Testis (tissue), 2 donors: ENCODE measurements at regions not wholly inside any gene's neighbourhood (a gene's known extent, or its start where the extent isn't known, plus 50 kb on each side); places are given as distances from the start of the nearest gene placed in this dataset.

Experiments used
- POLR2A ChIP-seq: fragments of 450-650 bp; IDR thresholded peaks from one replicate; pipeline ENCODE4 v1.6.1; 2017; ENCODE audit warnings: antibody characterized with exemption, mild to moderate bottlenecking, moderate library complexity
- TF ChIP-seq, protein P1 (sequence below), 3 experiments: fragments of 450-650 bp in 2 of 3; fragments of 200-600 bp in 1 of 3; sonication (generic) in 1 of 3; IDR thresholded peaks; one replicate each; pipeline ENCODE4 v1.5.1; 2016 to 2019; ENCODE audit warnings: antibody characterized with exemption in 3 of 3, mild to moderate bottlenecking in 2 of 3, moderate library complexity in 1 of 3

DNA sequence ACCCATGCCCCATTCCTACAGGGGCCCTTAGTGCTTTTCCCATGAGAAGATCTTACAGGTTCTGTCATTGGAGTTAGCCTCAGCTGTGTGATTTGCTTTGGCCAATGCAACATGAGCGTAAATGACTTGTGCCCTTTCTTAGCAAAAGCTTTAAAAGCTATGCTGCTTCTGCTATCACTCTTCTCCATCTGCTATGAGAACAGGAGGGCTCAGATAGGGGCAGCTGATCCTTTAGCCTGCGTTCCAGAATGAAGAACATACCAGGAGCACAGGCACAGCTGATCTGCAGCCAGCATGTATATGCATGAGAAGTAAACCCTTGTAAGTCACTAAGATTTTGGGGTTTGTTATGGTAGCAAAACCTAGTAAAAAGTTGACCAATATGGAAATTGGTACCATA lies 218.2 kb downstream of the SH2D4B start:
- TF ChIP-seq, protein P1, sequence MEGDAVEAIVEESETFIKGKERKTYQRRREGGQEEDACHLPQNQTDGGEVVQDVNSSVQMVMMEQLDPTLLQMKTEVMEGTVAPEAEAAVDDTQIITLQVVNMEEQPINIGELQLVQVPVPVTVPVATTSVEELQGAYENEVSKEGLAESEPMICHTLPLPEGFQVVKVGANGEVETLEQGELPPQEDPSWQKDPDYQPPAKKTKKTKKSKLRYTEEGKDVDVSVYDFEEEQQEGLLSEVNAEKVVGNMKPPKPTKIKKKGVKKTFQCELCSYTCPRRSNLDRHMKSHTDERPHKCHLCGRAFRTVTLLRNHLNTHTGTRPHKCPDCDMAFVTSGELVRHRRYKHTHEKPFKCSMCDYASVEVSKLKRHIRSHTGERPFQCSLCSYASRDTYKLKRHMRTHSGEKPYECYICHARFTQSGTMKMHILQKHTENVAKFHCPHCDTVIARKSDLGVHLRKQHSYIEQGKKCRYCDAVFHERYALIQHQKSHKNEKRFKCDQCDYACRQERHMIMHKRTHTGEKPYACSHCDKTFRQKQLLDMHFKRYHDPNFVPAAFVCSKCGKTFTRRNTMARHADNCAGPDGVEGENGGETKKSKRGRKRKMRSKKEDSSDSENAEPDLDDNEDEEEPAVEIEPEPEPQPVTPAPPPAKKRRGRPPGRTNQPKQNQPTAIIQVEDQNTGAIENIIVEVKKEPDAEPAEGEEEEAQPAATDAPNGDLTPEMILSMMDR (IDR thresholded peaks at IDR 0.05) = no peak
- TF ChIP-seq POLR2A = no peak
